CD14-positive monocyte (primary cell): ENCODE measurements at regions not wholly inside any gene's neighbourhood (a gene's known extent, or its start where the extent isn't known, plus 50 kb on each side); places are given as distances from the start of the nearest gene placed in this dataset.

ENCODE experiments used
- DNase-seq, 3 donors: peaks; one replicate each; pipeline ENCODE4 v3.0.0-alpha.2; 2011 to 2022
- H2AFZ ChIP-seq: 2 replicates; pipeline ENCODE4 v1.6.0; 2012; ENCODE audit warnings: mild to moderate bottlenecking, low read depth, low read length, inconsistent platforms; ENCODE audit not compliant: insufficient read depth, poor library complexity, severe bottlenecking
- H3K27ac ChIP-seq, 2 donors: 1 replicate in 1 of 2; 2 replicates in 1 of 2; pipeline ENCODE4 v1.5.1; 2012 to 2013; ENCODE audit warnings: low read length in 2 of 2, control low read depth in 1 of 2, inconsistent platforms in 1 of 2, low read depth in 1 of 2, mild to moderate bottlenecking in 1 of 2
- H3K27me3 ChIP-seq, 2 donors: one replicate each; pipeline versions ENCODE4 v1.6.0 to v1.6.1; 2011 to 2013; ENCODE audit warnings: low read length in 2 of 2; ENCODE audit not compliant: control insufficient read depth in 2 of 2, insufficient read depth in 2 of 2
- H3K36me3 ChIP-seq, 2 donors: replicated peaks in 1 of 2; 1 replicate in 1 of 2; 2 replicates in 1 of 2; pipeline versions ENCODE4 v1.5.1 to v1.6.1; 2012 to 2013; ENCODE audit warnings: low read length in 2 of 2, control low read depth in 1 of 2, inconsistent platforms in 1 of 2, mild to moderate bottlenecking in 1 of 2; ENCODE audit not compliant: insufficient read depth in 2 of 2, control insufficient read depth in 1 of 2
- H3K4me1 ChIP-seq, 2 donors: 1 replicate in 1 of 2; 2 replicates in 1 of 2; pipeline versions ENCODE4 v1.5.1 to v1.6.1; 2012 to 2013; ENCODE audit warnings: low read length in 2 of 2, control low read depth in 1 of 2, inconsistent platforms in 1 of 2, mild to moderate bottlenecking in 1 of 2, moderate library complexity in 1 of 2; ENCODE audit not compliant: insufficient read depth in 2 of 2, control insufficient read depth in 1 of 2
- H3K4me2 ChIP-seq: replicated peaks from 2 replicates; pipeline ENCODE3; 2012; ENCODE audit warnings: low read length, moderate library complexity, mild to moderate bottlenecking; ENCODE audit not compliant: poor library complexity, severe bottlenecking; ENCODE audit errors: extremely low read depth
- H3K4me3 ChIP-seq, 3 experiments: fragments of 200-600 bp in 1 of 3; sonication (generic) in 1 of 3; replicated peaks in 1 of 3; 1 replicate in 2 of 3; 2 replicates in 1 of 3; pipeline ENCODE4 v1.5.1; 2011 to 2013; ENCODE audit warnings: low read length in 3 of 3, mild to moderate bottlenecking in 3 of 3, control low read depth in 2 of 3, low read depth in 2 of 3, inconsistent platforms in 1 of 3, moderate library complexity in 1 of 3
- H3K79me2 ChIP-seq: 2 replicates; pipeline ENCODE4 v1.6.0; 2012; ENCODE audit warnings: mild to moderate bottlenecking, control low read depth, inconsistent platforms, low read length, moderate library complexity; ENCODE audit not compliant: insufficient read depth
- H3K9ac ChIP-seq: 2 replicates; pipeline ENCODE4 v1.6.0; 2017; ENCODE audit warnings: low read length, mild to moderate bottlenecking; ENCODE audit not compliant: insufficient read depth, poor library complexity, severe bottlenecking
- H3K9me3 ChIP-seq, 2 donors: replicated peaks in 1 of 2; 1 replicate in 1 of 2; 2 replicates in 1 of 2; pipeline versions ENCODE4 v1.5.1 to v1.6.1; 2012 to 2013; ENCODE audit warnings: low read length in 2 of 2, control low read depth in 1 of 2; ENCODE audit not compliant: control insufficient read depth in 1 of 2, insufficient read depth in 1 of 2
- H4K20me1 ChIP-seq: 2 replicates; pipeline ENCODE4 v1.6.0; 2012; ENCODE audit warnings: mild to moderate bottlenecking, low read length, control low read depth, moderate library complexity; ENCODE audit not compliant: insufficient read depth
- H3K27ac Mint-ChIP-seq, 7 donors: one replicate each; pipeline ENCODE4 v1.8.0; 2020; ENCODE audit warnings: mild to moderate bottlenecking in 7 of 7, mixed read lengths in 7 of 7, moderate library complexity in 6 of 7, inconsistent platforms in 2 of 7
- H3K27me3 Mint-ChIP-seq, 3 donors: one replicate each; pipeline ENCODE4 v1.8.0; 2021 to 2022; ENCODE audit warnings: low read depth in 3 of 3, mild to moderate bottlenecking in 3 of 3, mixed read lengths in 3 of 3, moderate library complexity in 3 of 3, inconsistent platforms in 1 of 3
- H3K36me3 Mint-ChIP-seq, 2 donors: one replicate each; pipeline ENCODE4 v1.8.0; 2020; ENCODE audit warnings: mixed read lengths in 2 of 2, inconsistent platforms in 1 of 2, mild to moderate bottlenecking in 1 of 2
- H3K4me1 Mint-ChIP-seq: one replicate; pipeline ENCODE4 v1.8.0; 2020; ENCODE audit warnings: mild to moderate bottlenecking, mixed read lengths
- H3K4me3 Mint-ChIP-seq, 2 donors: one replicate each; pipeline ENCODE4 v1.8.0; 2020; ENCODE audit warnings: mild to moderate bottlenecking in 2 of 2, mixed read lengths in 2 of 2, moderate library complexity in 1 of 2
- H3K9me3 Mint-ChIP-seq, 7 donors: one replicate each; pipeline ENCODE4 v1.8.0; 2020 to 2022; ENCODE audit warnings: mixed read lengths in 7 of 7, mild to moderate bottlenecking in 6 of 7, moderate library complexity in 6 of 7, inconsistent platforms in 2 of 7
- CTCF ChIP-seq: fragments of 200-600 bp; IDR thresholded peaks from one replicate; pipeline ENCODE4 v1.8.0; 2022; ENCODE audit warnings: antibody characterized with exemption, mild to moderate bottlenecking
- WGBS: methylation state at CpG from one replicate; pipeline ENCODE4 v1.1.5; 2013; ENCODE audit warnings: missing lambda C conversion rate; ENCODE audit not compliant: insufficient coverage; 5-methylcytosine and 5-hydroxymethylcytosine counted together
- intact Hi-C, 2 donors: fragments of 100-400 bp; cut with micrococcal nuclease; formaldehyde crosslinking; loops; one replicate each; pipeline versions ENCODE4 v1.15.0 to v1.15.1; 2023

GRCh38 chr5:30846171-30846570 is 347.3 kb upstream of the CDH6 start:
- Mint-ChIP-seq H3K27me3 (no peaks in the 10 kb centered on the region), H3K27ac (no peak overlapping the region), H3K36me3 (no peaks in the 10 kb centered on the region), H3K4me3 (no peak overlapping the region), H3K4me1 (no peaks in the 10 kb centered on the region), H3K9me3 (peaks cover 0 to 2% (median 0%) of the 10 kb centered on the region in 7 donors)
- Histone ChIP-seq H3K79me2 (no peaks in the 10 kb centered on the region), H3K4me2 (no peak overlapping the region), H3K9ac (no peak overlapping the region), H3K4me1 (no peaks in the 10 kb centered on the region), H3K4me3 (no peak overlapping the region), H3K27ac (no peak overlapping the region), H3K9me3 (no peaks in the 10 kb centered on the region), H3K27me3 (no peaks in the 10 kb centered on the region), H3K36me3 (no peaks in the 10 kb centered on the region), H4K20me1 (no peaks in the 10 kb centered on the region), H2AFZ (no peak overlapping the region)
- intact Hi-C loops, result no loop called here
- no peak for DNase-seq
- no peak for TF ChIP-seq CTCF

GRCh38 chr5:30845194-30845593 is 348.3 kb upstream of the CDH6 start:
- Histone ChIP-seq H3K79me2 (no peaks in the 10 kb centered on the region), H3K9me3 (no peaks in the 10 kb centered on the region), H2AFZ (no peak overlapping the region), H3K4me3 (no peak overlapping the region), H3K4me2 (no peak overlapping the region), H3K36me3 (no peaks in the 10 kb centered on the region), H3K9ac (no peak overlapping the region), H4K20me1 (no peaks in the 10 kb centered on the region), H3K27me3 (no peaks in the 10 kb centered on the region), H3K27ac (no peak overlapping the region), H3K4me1 (no peaks in the 10 kb centered on the region)
- intact Hi-C loops, result no loop called here
- no peaks in the 10 kb centered on the region for H3K4me1 Mint-ChIP-seq
- no peak overlapping the region for H3K4me3 Mint-ChIP-seq
- no peaks in the 10 kb centered on the region for H3K36me3 Mint-ChIP-seq
- no peak for TF ChIP-seq CTCF
- no peaks in the 10 kb centered on the region for H3K27me3 Mint-ChIP-seq
- peaks cover 0 to 4% (median 0%) of the 10 kb centered on the region in 7 donors for H3K9me3 Mint-ChIP-seq
- WGBS, result no CpG with 5 or more reads among the region's 2 CpGs
- H3K27ac Mint-ChIP-seq, result no peak overlapping the region
- no peak for DNase-seq
